ENCODE measurements at regions not wholly inside any gene's neighbourhood (a gene's known extent, or its start where the extent isn't known, plus 50 kb on each side); places are given as distances from the start of the nearest gene placed in this dataset.

GRCh38 chr2:83665154-83665553 lies 793.9 kb downstream of the SUCLG1 start:
- H3K27ac Mint-ChIP-seq (ENCODE audit: unreplicated experiment), result no peak overlapping the region
- H3K27me3 Mint-ChIP-seq (ENCODE audit: low read depth), result no peaks in the 10 kb centered on the region
- no peaks in the 10 kb centered on the region for H3K4me1 Mint-ChIP-seq (ENCODE audit: low read depth)
- DNase-seq (ENCODE audit: low spot score), result no peak
- no peaks in the 10 kb centered on the region for H3K36me3 Mint-ChIP-seq (ENCODE audit: low read depth)
- H3K9me3 Mint-ChIP-seq (ENCODE audit: low read depth), result no peaks in the 10 kb centered on the region
- H3K4me3 Mint-ChIP-seq (ENCODE audit: unreplicated experiment), result no peak overlapping the region
- no peak for TF ChIP-seq CTCF (IDR thresholded peaks at IDR 0.05)

- no peak overlapping the region for H3K4me3 Mint-ChIP-seq (ENCODE audit: unreplicated experiment)
- H3K27ac Mint-ChIP-seq (ENCODE audit: unreplicated experiment), result no peak overlapping the region
- DNase-seq (ENCODE audit: low spot score), result no peak
- no peaks in the 10 kb centered on the region for H3K36me3 Mint-ChIP-seq (ENCODE audit: low read depth)
- H3K4me1 Mint-ChIP-seq (ENCODE audit: low read depth), result no peaks in the 10 kb centered on the region
- no peaks in the 10 kb centered on the region for H3K9me3 Mint-ChIP-seq (ENCODE audit: low read depth)
- TF ChIP-seq CTCF (IDR thresholded peaks at IDR 0.05), result no peak
- H3K27me3 Mint-ChIP-seq (ENCODE audit: low read depth), result no peaks in the 10 kb centered on the region
Observed at GRCh38 chr2:83661711-83662110, 797.4 kb downstream of the SUCLG1 start.

- H3K27me3 Mint-ChIP-seq (ENCODE audit: low read depth), result no peaks in the 10 kb centered on the region
- no peaks in the 10 kb centered on the region for H3K9me3 Mint-ChIP-seq (ENCODE audit: low read depth)
- H3K36me3 Mint-ChIP-seq (ENCODE audit: low read depth), result no peaks in the 10 kb centered on the region
- DNase-seq (ENCODE audit: low spot score), result no peak
- H3K4me1 Mint-ChIP-seq (ENCODE audit: low read depth), result no peaks in the 10 kb centered on the region
- H3K4me3 Mint-ChIP-seq (ENCODE audit: unreplicated experiment), result no peak overlapping the region
- no peak for TF ChIP-seq CTCF (IDR thresholded peaks at IDR 0.05)
- H3K27ac Mint-ChIP-seq (ENCODE audit: unreplicated experiment), result no peak overlapping the region
Observed at GRCh38 chr2:83654091-83654611, 804.9 kb downstream of the SUCLG1 start.

GRCh38 chr2:83650898-83651297 lies 808.2 kb downstream of the SUCLG1 start:
- Mint-ChIP-seq H3K36me3 (ENCODE audit: low read depth) (no peaks in the 10 kb centered on the region), H3K27me3 (ENCODE audit: low read depth) (no peaks in the 10 kb centered on the region), H3K9me3 (ENCODE audit: low read depth) (no peaks in the 10 kb centered on the region), H3K4me1 (ENCODE audit: low read depth) (no peaks in the 10 kb centered on the region), H3K27ac (ENCODE audit: unreplicated experiment) (no peak overlapping the region), H3K4me3 (ENCODE audit: unreplicated experiment) (no peak overlapping the region)
- no peak for TF ChIP-seq CTCF (IDR thresholded peaks at IDR 0.05)
- no peak for DNase-seq (ENCODE audit: low spot score)

- H3K9me3 Mint-ChIP-seq (ENCODE audit: low read depth), result no peaks in the 10 kb centered on the region
- H3K4me3 Mint-ChIP-seq (ENCODE audit: unreplicated experiment), result no peak overlapping the region
Observed at GRCh38 chr2:83650161-83650560, 808.9 kb downstream of the SUCLG1 start.

More at GRCh38 chr2:83650161-83650560, 808.9 kb downstream of the SUCLG1 start:
- peaks cover 2% of the 10 kb centered on the region for H3K27me3 Mint-ChIP-seq (ENCODE audit: low read depth)
- H3K36me3 Mint-ChIP-seq (ENCODE audit: low read depth), result no peaks in the 10 kb centered on the region
- TF ChIP-seq CTCF (IDR thresholded peaks at IDR 0.05), result no peak
- no peak overlapping the region for H3K27ac Mint-ChIP-seq (ENCODE audit: unreplicated experiment)
- no peaks in the 10 kb centered on the region for H3K4me1 Mint-ChIP-seq (ENCODE audit: low read depth)
- DNase-seq (ENCODE audit: low spot score), result no peak

Measured in chondrocyte (in vitro differentiated cells).